ENCODE measurements at regions not wholly inside any gene's neighbourhood (a gene's known extent, or its start where the extent isn't known, plus 50 kb on each side); places are given as distances from the start of the nearest gene placed in this dataset.

GRCh38 chr15:70530906-70531305 is 232.5 kb downstream of the UACA start:
- H3K27ac Mint-ChIP-seq = peak overlapping the region in 7 of 9 donors; percentile 80 to 97 (median 95)
- CTCF ChIA-PET = interaction anchor here (2.2 kb wide), 1 partner anchor 28 kb away, joined by 6 read pairs; no protein-coding TSS in a partner anchor
- intact Hi-C loops (cut with micrococcal nuclease) = loop anchor here (10.0 kb wide), 1 partner anchor 144 kb away; no protein-coding TSS in a partner anchor

GRCh38 chr15:70530503-70530902 is 232.9 kb downstream of the UACA start:
- Histone ChIP-seq H3K36me3 (ENCODE audit: control insufficient read depth in 2 of 3, insufficient read depth in 3 of 3, low read length in 3 of 3) (no peaks in the 10 kb centered on the region), H3K27me3 (ENCODE audit: control insufficient read depth in 2 of 2, insufficient read depth in 2 of 2, low read length in 2 of 2) (no peaks in the 10 kb centered on the region), H3K9me3 (ENCODE audit: control insufficient read depth in 2 of 3, low read length in 3 of 3) (no peaks in the 10 kb centered on the region), H3K4me3 (ENCODE audit: low read length) (no peak overlapping the region), H3K27ac (ENCODE audit: low read depth, low read length) (no peak overlapping the region), H3K4me1 (ENCODE audit: control insufficient read depth in 2 of 2, insufficient read depth in 2 of 2, low read length in 2 of 2) (peaks cover 55 to 76% of the 10 kb centered on the region in 2 donors)
- Mint-ChIP-seq H3K36me3 (peaks cover 0 to 11% (median 4%) of the 10 kb centered on the region in 5 donors), H3K4me1 (peaks cover 63 to 99% (median 87%) of the 10 kb centered on the region in 7 donors), H3K4me3 (peak overlapping the region; percentile 3 to 85 (median 64)), H3K27me3 (peaks cover 0 to 5% (median 0%) of the 10 kb centered on the region in 5 donors), H3K9me3 (peaks cover 0 to 4% (median 0%) of the 10 kb centered on the region in 11 donors), H3K27ac (peak overlapping the region; percentile 37 to 99 (median 95))
- CTCF ChIA-PET = interaction anchor here (2.2 kb wide), 1 partner anchor 29 kb away, joined by 6 read pairs; no protein-coding TSS in a partner anchor
- ATAC-seq = no peak
- intact Hi-C loops (cut with micrococcal nuclease) = loop anchor here (10.0 kb wide), 1 partner anchor 144 kb away; no protein-coding TSS in a partner anchor
- POLR2A ChIA-PET = interaction anchor here (0.9 to 3.8 kb wide), 6 partner anchors 8 to 31 kb away, joined by 3 to 20 read pairs (median 3); no protein-coding TSS in a partner anchor
- no peak for DNase-seq

More at GRCh38 chr15:70530906-70531305, 232.5 kb downstream of the UACA start:
- Mint-ChIP-seq H3K4me1 (peaks cover 67 to 99% (median 87%) of the 10 kb centered on the region in 7 donors), H3K27me3 (peaks cover 0 to 4% (median 0%) of the 10 kb centered on the region in 5 donors), H3K9me3 (peaks cover 0 to 4% (median 0%) of the 10 kb centered on the region in 11 donors), H3K4me3 (peak overlapping the region in 8 of 10 donors; percentile 2 to 82 (median 54)), H3K36me3 (peaks cover 0 to 11% (median 0%) of the 10 kb centered on the region in 5 donors)
- Histone ChIP-seq H3K27ac (ENCODE audit: low read depth, low read length) (no peak overlapping the region), H3K36me3 (ENCODE audit: control insufficient read depth in 2 of 3, insufficient read depth in 3 of 3, low read length in 3 of 3) (no peaks in the 10 kb centered on the region), H3K4me3 (ENCODE audit: low read length) (no peak overlapping the region), H3K9me3 (ENCODE audit: control insufficient read depth in 2 of 3, low read length in 3 of 3) (no peaks in the 10 kb centered on the region), H3K27me3 (ENCODE audit: control insufficient read depth in 2 of 2, insufficient read depth in 2 of 2, low read length in 2 of 2) (no peaks in the 10 kb centered on the region), H3K4me1 (ENCODE audit: control insufficient read depth in 2 of 2, insufficient read depth in 2 of 2, low read length in 2 of 2) (peaks cover 57 to 79% of the 10 kb centered on the region in 2 donors)
- POLR2A ChIA-PET = interaction anchor here (0.9 to 3.8 kb wide), 7 partner anchors 9 to 30 kb away, joined by 3 to 20 read pairs (median 3); no protein-coding TSS in a partner anchor
- DNase-seq (no peak), ATAC-seq (no peak)

- H3K4me1 Mint-ChIP-seq = peaks cover 58 to 99% (median 90%) of the 10 kb centered on the region in 7 donors
These were observed 233.3 kb downstream of the UACA start for GRCh38 chr15:70530017-70530499.

GRCh38 chr15:70528816-70529215 is 234.5 kb downstream of the UACA start:
- peak overlapping the region; percentile 87 to 99 (median 95) for H3K27ac Mint-ChIP-seq
- H3K9me3 Mint-ChIP-seq = peaks cover 0 to 4% (median 0%) of the 10 kb centered on the region in 11 donors
- H3K4me3 Mint-ChIP-seq = peak overlapping the region; percentile 52 to 86 (median 82)
- peak overlapping the region; percentile 55 for H3K4me3 ChIP-seq (ENCODE audit: low read length)
- no peaks in the 10 kb centered on the region for H3K27me3 ChIP-seq (ENCODE audit: control insufficient read depth in 2 of 2, insufficient read depth in 2 of 2, low read length in 2 of 2)
- H3K9me3 ChIP-seq (ENCODE audit: control insufficient read depth in 2 of 3, low read length in 3 of 3) = no peaks in the 10 kb centered on the region
- peaks cover 0 to 6% (median 0%) of the 10 kb centered on the region in 5 donors for H3K27me3 Mint-ChIP-seq
- intact Hi-C loops (cut with micrococcal nuclease) = loop anchor here (1.0 to 5.0 kb wide), 6 partner anchors 30 to 1062 kb away; no protein-coding TSS in a partner anchor
- H3K4me1 Mint-ChIP-seq = peaks cover 46 to 100% (median 93%) of the 10 kb centered on the region in 7 donors
- CTCF ChIA-PET = interaction anchor here (0.8 to 2.0 kb wide), 7 partner anchors 14 to 40 kb away, joined by 3 to 8 read pairs (median 4); no protein-coding TSS in a partner anchor
- DNase-seq (peak in 4 of 9 donors; percentile 14 to 30 (median 18)), ATAC-seq (no peak)
- POLR2A ChIA-PET = interaction anchor here (0.6 to 3.8 kb wide), 16 partner anchors 7 to 1115 kb away, joined by 3 to 20 read pairs (median 6); partner anchors contain the start of genes KIF23 and RPLP1
- peaks cover 38 to 70% of the 10 kb centered on the region in 2 donors for H3K4me1 ChIP-seq (ENCODE audit: control insufficient read depth in 2 of 2, insufficient read depth in 2 of 2, low read length in 2 of 2)
- peak overlapping the region; percentile 65 for H3K27ac ChIP-seq (ENCODE audit: low read depth, low read length)
- H3K36me3 ChIP-seq (ENCODE audit: control insufficient read depth in 2 of 3, insufficient read depth in 3 of 3, low read length in 3 of 3) = no peaks in the 10 kb centered on the region
- H3K36me3 Mint-ChIP-seq = peaks cover 4 to 15% (median 10%) of the 10 kb centered on the region in 5 donors

More at GRCh38 chr15:70530017-70530499, 233.3 kb downstream of the UACA start:
- H3K4me3 ChIP-seq (ENCODE audit: low read length) = no peak overlapping the region
- POLR2A ChIA-PET = interaction anchor here (0.9 to 3.8 kb wide), 5 partner anchors 11 to 31 kb away, joined by 3 to 20 read pairs (median 7); no protein-coding TSS in a partner anchor
- no peaks in the 10 kb centered on the region for H3K27me3 ChIP-seq (ENCODE audit: control insufficient read depth in 2 of 2, insufficient read depth in 2 of 2, low read length in 2 of 2)
- H3K36me3 ChIP-seq (ENCODE audit: control insufficient read depth in 2 of 3, insufficient read depth in 3 of 3, low read length in 3 of 3) = no peaks in the 10 kb centered on the region
- intact Hi-C loops (cut with micrococcal nuclease) = loop anchor here (10.0 kb wide), 1 partner anchor 145 kb away; no protein-coding TSS in a partner anchor
- no peak for DNase-seq
- H3K27ac Mint-ChIP-seq = peak overlapping the region; percentile 37 to 99 (median 95)
- peaks cover 0 to 6% (median 0%) of the 10 kb centered on the region in 5 donors for H3K27me3 Mint-ChIP-seq
- no peaks in the 10 kb centered on the region for H3K9me3 ChIP-seq (ENCODE audit: control insufficient read depth in 2 of 3, low read length in 3 of 3)
- H3K4me3 Mint-ChIP-seq = peak overlapping the region in 9 of 10 donors; percentile 3 to 85 (median 78)
- H3K4me1 ChIP-seq (ENCODE audit: control insufficient read depth in 2 of 2, insufficient read depth in 2 of 2, low read length in 2 of 2) = peaks cover 50 to 76% of the 10 kb centered on the region in 2 donors
- H3K9me3 Mint-ChIP-seq = peaks cover 0 to 4% (median 0%) of the 10 kb centered on the region in 11 donors
- no peak for ATAC-seq
- CTCF ChIA-PET = interaction anchor here (2.2 kb wide), 1 partner anchor 29 kb away, joined by 6 read pairs; no protein-coding TSS in a partner anchor
- peaks cover 0 to 11% (median 5%) of the 10 kb centered on the region in 5 donors for H3K36me3 Mint-ChIP-seq
- peak overlapping the region; percentile 65 for H3K27ac ChIP-seq (ENCODE audit: low read depth, low read length)

- peak overlapping the region; percentile 87 to 99 (median 95) for H3K27ac Mint-ChIP-seq
- Histone ChIP-seq H3K27ac (ENCODE audit: low read depth, low read length) (peak overlapping the region; percentile 65), H3K9me3 (ENCODE audit: control insufficient read depth in 2 of 3, low read length in 3 of 3) (no peaks in the 10 kb centered on the region), H3K36me3 (ENCODE audit: control insufficient read depth in 2 of 3, insufficient read depth in 3 of 3, low read length in 3 of 3) (no peaks in the 10 kb centered on the region), H3K4me1 (ENCODE audit: control insufficient read depth in 2 of 2, insufficient read depth in 2 of 2, low read length in 2 of 2) (peaks cover 36 to 64% of the 10 kb centered on the region in 2 donors), H3K4me3 (ENCODE audit: low read length) (peak overlapping the region; percentile 55), H3K27me3 (ENCODE audit: control insufficient read depth in 2 of 2, insufficient read depth in 2 of 2, low read length in 2 of 2) (no peaks in the 10 kb centered on the region)
- POLR2A ChIA-PET = interaction anchor here (0.8 to 3.8 kb wide), 19 partner anchors 8 to 1114 kb away, joined by 3 to 20 read pairs (median 5); partner anchors contain the start of genes KIF23 and RPLP1
- H3K9me3 Mint-ChIP-seq = peaks cover 0 to 4% (median 0%) of the 10 kb centered on the region in 11 donors
- DNase-seq (peak in 8 of 9 donors; percentile 62 to 81 (median 77)), ATAC-seq (peak; percentile 92)
- peaks cover 0 to 4% (median 0%) of the 10 kb centered on the region in 5 donors for H3K27me3 Mint-ChIP-seq
- intact Hi-C loops (cut with micrococcal nuclease) = loop anchor here (1.0 to 5.0 kb wide), 6 partner anchors 31 to 1061 kb away; no protein-coding TSS in a partner anchor
- H3K4me1 Mint-ChIP-seq = peaks cover 42 to 99% (median 89%) of the 10 kb centered on the region in 7 donors
- peak overlapping the region; percentile 78 to 86 (median 82) for H3K4me3 Mint-ChIP-seq
- CTCF ChIA-PET = interaction anchor here (0.6 to 2.0 kb wide), 11 partner anchors 15 to 498 kb away, joined by 3 to 8 read pairs (median 4); no protein-coding TSS in a partner anchor
- peaks cover 4 to 14% (median 10%) of the 10 kb centered on the region in 5 donors for H3K36me3 Mint-ChIP-seq
These were observed 235.1 kb downstream of the UACA start for GRCh38 chr15:70528270-70528706.

GRCh38 chr15:70526974-70527325 is 236.4 kb downstream of the UACA start:
- CTCF ChIA-PET = interaction anchor here (0.7 to 2.0 kb wide), 6 partner anchors 9 to 435 kb away, joined by 3 to 8 read pairs (median 3); no protein-coding TSS in a partner anchor
- H3K9me3 Mint-ChIP-seq = peaks cover 0 to 4% (median 0%) of the 10 kb centered on the region in 11 donors
- H3K27ac ChIP-seq (ENCODE audit: low read depth, low read length) = no peak overlapping the region
- peaks cover 36 to 52% of the 10 kb centered on the region in 2 donors for H3K4me1 ChIP-seq (ENCODE audit: control insufficient read depth in 2 of 2, insufficient read depth in 2 of 2, low read length in 2 of 2)
- no peaks in the 10 kb centered on the region for H3K27me3 ChIP-seq (ENCODE audit: control insufficient read depth in 2 of 2, insufficient read depth in 2 of 2, low read length in 2 of 2)
- intact Hi-C loops (cut with micrococcal nuclease) = loop anchor here in 1 of 2 donors (5.0 kb wide), 1 partner anchor 1060 kb away; no protein-coding TSS in a partner anchor
- peak overlapping the region in 6 of 9 donors; percentile 34 to 97 (median 94) for H3K27ac Mint-ChIP-seq
- ATAC-seq = no peak
- peak overlapping the region in 7 of 10 donors; percentile 44 to 85 (median 78) for H3K4me3 Mint-ChIP-seq
- H3K4me1 Mint-ChIP-seq = peaks cover 42 to 96% (median 83%) of the 10 kb centered on the region in 7 donors
- no peak overlapping the region for H3K4me3 ChIP-seq (ENCODE audit: low read length)
- H3K36me3 Mint-ChIP-seq = peaks cover 8 to 19% (median 10%) of the 10 kb centered on the region in 5 donors
- DNase-seq = no peak
- POLR2A ChIA-PET = interaction anchor here (0.9 to 3.4 kb wide), 7 partner anchors 8 to 623 kb away, joined by 3 to 17 read pairs (median 4); no protein-coding TSS in a partner anchor
- no peaks in the 10 kb centered on the region for H3K9me3 ChIP-seq (ENCODE audit: control insufficient read depth in 2 of 3, low read length in 3 of 3)
- H3K36me3 ChIP-seq (ENCODE audit: control insufficient read depth in 2 of 3, insufficient read depth in 3 of 3, low read length in 3 of 3) = no peaks in the 10 kb centered on the region
- H3K27me3 Mint-ChIP-seq = peaks cover 0 to 7% (median 0%) of the 10 kb centered on the region in 5 donors
